Fibroblast of lung (primary cell): ENCODE measurements at regions not wholly inside any gene's neighbourhood (a gene's known extent, or its start where the extent isn't known, plus 50 kb on each side); places are given as distances from the start of the nearest gene placed in this dataset.

Experiments
- DNase-seq, 2 donors: peaks; one replicate each; pipeline versions ENCODE4 v3.0.0 to v3.0.0-alpha.2; 2010; ENCODE audit warnings: low read depth in 2 of 2
- H2AFZ ChIP-seq: 2 replicates; pipeline ENCODE4 v1.5.1; 2012; ENCODE audit warnings: low read length, control low read depth, inconsistent platforms
- H3K27ac ChIP-seq: 2 replicates; pipeline ENCODE4 v1.5.1; 2011; ENCODE audit warnings: low read length, control low read depth; ENCODE audit not compliant: insufficient read depth
- H3K27me3 ChIP-seq: 2 replicates; pipeline ENCODE4 v1.5.1; 2011; ENCODE audit warnings: mild to moderate bottlenecking, low read length; ENCODE audit not compliant: control insufficient read depth, insufficient read depth
- H3K36me3 ChIP-seq: 2 replicates; pipeline ENCODE4 v1.5.1; 2011; ENCODE audit warnings: low read length; ENCODE audit not compliant: control insufficient read depth, insufficient read depth
- H3K4me1 ChIP-seq: 2 replicates; pipeline ENCODE4 v1.5.1; 2011; ENCODE audit warnings: low read length; ENCODE audit not compliant: control insufficient read depth, insufficient read depth; ENCODE audit errors: extremely low read depth
- H3K4me2 ChIP-seq: 2 replicates; pipeline ENCODE4 v1.5.1; 2011; ENCODE audit warnings: low read length, control low read depth; ENCODE audit not compliant: insufficient read depth; ENCODE audit errors: extremely low read depth
- H3K4me3 ChIP-seq, 4 experiments: fragments of 200-600 bp in 1 of 4; sonication (generic) in 1 of 4; replicated peaks in 1 of 4; 2 replicates each; pipeline ENCODE4 v1.5.1; 2011 to 2016; ENCODE audit warnings: low read length in 4 of 4, low read depth in 3 of 4, mild to moderate bottlenecking in 3 of 4, control low read depth in 2 of 4, inconsistent platforms in 1 of 4, mixed read lengths in 1 of 4; ENCODE audit not compliant: insufficient read depth in 1 of 4; ENCODE audit errors: control extremely low read depth in 1 of 4
- H3K79me2 ChIP-seq: 2 replicates; pipeline ENCODE4 v1.5.1; 2012; ENCODE audit warnings: mild to moderate bottlenecking, low read length, inconsistent platforms; ENCODE audit not compliant: control insufficient read depth, insufficient read depth
- H3K9ac ChIP-seq: 2 replicates; pipeline ENCODE4 v1.5.1; 2011; ENCODE audit warnings: mild to moderate bottlenecking, low read length, control low read depth; ENCODE audit not compliant: insufficient read depth
- H3K9me3 ChIP-seq: 2 replicates; pipeline ENCODE4 v1.5.1; 2012; ENCODE audit warnings: low read depth, low read length; ENCODE audit not compliant: control insufficient read depth, insufficient read depth
- H4K20me1 ChIP-seq: 2 replicates; pipeline ENCODE4 v1.5.1; 2011; ENCODE audit warnings: low read length; ENCODE audit not compliant: control insufficient read depth, insufficient read depth; ENCODE audit errors: extremely low read depth
- EZH2 ChIP-seq: IDR thresholded peaks from 2 replicates; pipeline ENCODE4 v1.5.1; 2012; ENCODE audit warnings: low read length, control low read depth, mild to moderate bottlenecking; ENCODE audit errors: missing control alignments
- TF ChIP-seq, protein P1 (sequence below), 2 donors: IDR thresholded peaks in 1 of 2; conservative IDR thresholded peaks in 1 of 2; 1 replicate in 1 of 2; 2 replicates in 1 of 2; pipeline ENCODE4 v1.5.1; 2011 to 2012; ENCODE audit warnings: low read length in 2 of 2, control low read depth in 1 of 2, inconsistent platforms in 1 of 2, low read depth in 1 of 2, mild to moderate bottlenecking in 1 of 2

DNA sequence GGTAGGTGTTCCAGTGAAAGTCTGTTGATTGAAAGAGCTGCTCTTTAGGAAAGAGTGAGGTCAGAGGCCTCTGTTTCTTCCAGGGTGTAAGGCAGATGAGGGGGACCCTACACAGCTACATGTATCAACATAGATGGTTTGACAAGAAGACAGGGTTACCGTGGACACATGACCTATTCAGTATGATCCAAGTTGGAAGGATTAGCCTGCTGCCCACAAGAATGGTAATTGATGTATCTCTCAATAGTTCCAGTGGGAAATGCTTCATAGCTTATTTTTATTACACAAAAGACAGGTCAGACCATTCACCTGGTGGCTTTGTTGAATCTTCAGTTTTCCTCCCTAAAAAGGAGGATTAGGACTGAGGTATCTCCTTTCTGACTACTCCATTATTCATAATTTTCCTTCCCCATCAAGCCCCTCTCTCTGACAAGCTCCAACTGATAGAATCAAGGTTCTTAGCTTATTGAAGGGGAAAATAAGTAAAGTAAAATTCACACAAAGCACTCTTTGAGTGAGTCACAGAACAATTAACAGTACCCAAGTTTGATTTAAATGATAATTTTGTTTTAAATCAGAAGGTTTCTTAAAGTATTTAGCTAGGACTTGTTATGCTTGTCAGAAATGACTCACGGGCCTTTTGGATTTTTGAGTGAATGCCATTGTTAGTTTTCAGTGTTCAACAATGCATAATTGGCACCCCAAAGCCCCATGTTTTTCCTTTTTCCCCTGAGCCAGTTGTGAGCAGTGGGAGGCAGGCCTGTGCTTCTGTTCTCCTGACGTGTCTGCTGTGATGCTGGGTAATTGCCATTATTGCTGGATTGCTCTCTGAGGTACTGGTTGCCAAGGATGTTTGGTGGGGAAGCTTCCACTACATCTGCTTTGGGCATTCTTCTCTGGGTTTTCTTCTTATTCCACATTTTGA, 373.2 kb downstream of the DDX10 start:
- peak; percentile 46 to 92 for DNase-seq
- H3K4me3 ChIP-seq = no peak overlapping the region
- H3K27me3 ChIP-seq = no peaks in the 10 kb centered on the region
- H2AFZ ChIP-seq = no peak overlapping the region
- no peak overlapping the region for H3K9ac ChIP-seq
- H3K4me2 ChIP-seq = no peak overlapping the region
- peaks cover 2% of the 10 kb centered on the region for H3K4me1 ChIP-seq
- no peaks in the 10 kb centered on the region for H3K36me3 ChIP-seq
- no peaks in the 10 kb centered on the region for H3K9me3 ChIP-seq
- H3K79me2 ChIP-seq = no peaks in the 10 kb centered on the region
- TF ChIP-seq EZH2 = no peak
- TF ChIP-seq, protein P1, sequence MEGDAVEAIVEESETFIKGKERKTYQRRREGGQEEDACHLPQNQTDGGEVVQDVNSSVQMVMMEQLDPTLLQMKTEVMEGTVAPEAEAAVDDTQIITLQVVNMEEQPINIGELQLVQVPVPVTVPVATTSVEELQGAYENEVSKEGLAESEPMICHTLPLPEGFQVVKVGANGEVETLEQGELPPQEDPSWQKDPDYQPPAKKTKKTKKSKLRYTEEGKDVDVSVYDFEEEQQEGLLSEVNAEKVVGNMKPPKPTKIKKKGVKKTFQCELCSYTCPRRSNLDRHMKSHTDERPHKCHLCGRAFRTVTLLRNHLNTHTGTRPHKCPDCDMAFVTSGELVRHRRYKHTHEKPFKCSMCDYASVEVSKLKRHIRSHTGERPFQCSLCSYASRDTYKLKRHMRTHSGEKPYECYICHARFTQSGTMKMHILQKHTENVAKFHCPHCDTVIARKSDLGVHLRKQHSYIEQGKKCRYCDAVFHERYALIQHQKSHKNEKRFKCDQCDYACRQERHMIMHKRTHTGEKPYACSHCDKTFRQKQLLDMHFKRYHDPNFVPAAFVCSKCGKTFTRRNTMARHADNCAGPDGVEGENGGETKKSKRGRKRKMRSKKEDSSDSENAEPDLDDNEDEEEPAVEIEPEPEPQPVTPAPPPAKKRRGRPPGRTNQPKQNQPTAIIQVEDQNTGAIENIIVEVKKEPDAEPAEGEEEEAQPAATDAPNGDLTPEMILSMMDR (conservative IDR thresholded peaks at IDR 0.05 in 1 of 2, IDR thresholded peaks at IDR 0.05 in 1 of 2; ENCODE audit: low read depth in 1 of 2, low read length in 2 of 2) = no peak
- H3K27ac ChIP-seq = no peak overlapping the region
- no peaks in the 10 kb centered on the region for H4K20me1 ChIP-seq

DNA sequence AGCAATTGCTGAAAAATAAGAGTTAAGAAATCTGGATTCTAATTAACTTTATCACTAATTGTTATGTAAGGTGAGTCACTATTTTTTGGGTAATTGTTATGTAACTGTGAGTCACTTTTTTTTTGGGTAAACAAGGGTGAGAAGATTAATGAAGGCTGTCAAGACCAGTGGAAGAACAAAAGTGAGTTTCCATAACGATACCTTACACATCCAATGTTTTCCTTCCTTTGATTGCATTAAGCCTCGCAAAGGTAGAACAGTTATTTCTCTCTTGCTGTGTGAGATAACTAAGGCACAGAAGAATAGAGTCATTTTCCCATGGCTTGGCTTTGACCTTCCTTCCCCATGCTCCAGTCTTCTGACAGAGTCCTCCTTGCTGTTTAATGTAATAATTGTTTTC, 374.7 kb downstream of the DDX10 start:
- H3K27me3 ChIP-seq = no peaks in the 10 kb centered on the region
- TF ChIP-seq, protein P1 (conservative IDR thresholded peaks at IDR 0.05 in 1 of 2, IDR thresholded peaks at IDR 0.05 in 1 of 2; ENCODE audit: low read depth in 1 of 2, low read length in 2 of 2) = no peak
- TF ChIP-seq EZH2 = no peak
- no peaks in the 10 kb centered on the region for H3K36me3 ChIP-seq
- H3K27ac ChIP-seq = no peak overlapping the region
- H3K9ac ChIP-seq = no peak overlapping the region
- no peaks in the 10 kb centered on the region for H3K4me1 ChIP-seq
- no peak overlapping the region for H3K4me2 ChIP-seq
- no peaks in the 10 kb centered on the region for H4K20me1 ChIP-seq
- no peak overlapping the region for H3K4me3 ChIP-seq
- no peak overlapping the region for H2AFZ ChIP-seq
- no peaks in the 10 kb centered on the region for H3K9me3 ChIP-seq
- peak in 1 of 2 donors; percentile 72 for DNase-seq
- H3K79me2 ChIP-seq = no peaks in the 10 kb centered on the region

DNA sequence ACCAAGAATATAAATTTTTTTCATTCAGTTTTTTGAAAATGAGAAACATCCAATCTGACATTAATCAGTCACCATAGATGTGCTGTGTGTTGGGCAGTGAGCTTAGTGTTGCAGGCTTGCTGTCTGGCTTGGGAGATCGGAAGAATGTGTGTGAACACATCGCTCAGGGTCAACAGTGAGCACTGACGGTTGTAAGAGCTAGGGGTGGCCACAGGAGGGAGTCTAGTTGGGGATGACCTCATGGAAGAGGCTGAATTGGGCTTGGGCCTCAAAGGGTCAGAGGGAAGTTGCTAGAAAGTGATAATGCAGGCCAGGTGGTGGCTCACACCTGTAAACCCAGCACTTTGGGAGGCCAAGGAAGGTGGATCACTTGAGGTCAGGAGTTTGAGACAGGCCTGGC, 375.4 kb downstream of the DDX10 start:
- Histone ChIP-seq H3K27me3 (no peaks in the 10 kb centered on the region), H3K79me2 (no peaks in the 10 kb centered on the region), H3K4me2 (no peak overlapping the region), H3K9ac (no peak overlapping the region), H3K27ac (no peak overlapping the region), H3K4me3 (no peak overlapping the region), H2AFZ (no peak overlapping the region), H3K9me3 (no peaks in the 10 kb centered on the region), H3K4me1 (no peaks in the 10 kb centered on the region), H4K20me1 (no peaks in the 10 kb centered on the region), H3K36me3 (no peaks in the 10 kb centered on the region)
- no peak for DNase-seq
- TF ChIP-seq EZH2 = no peak
- TF ChIP-seq, protein P1 (conservative IDR thresholded peaks at IDR 0.05 in 1 of 2, IDR thresholded peaks at IDR 0.05 in 1 of 2; ENCODE audit: low read depth in 1 of 2, low read length in 2 of 2) = peak in 1 of 2 donors; percentile 16
